HepG2 (cell line): ENCODE measurements at regions not wholly inside any gene's neighbourhood (a gene's known extent, or its start where the extent isn't known, plus 50 kb on each side); places are given as distances from the start of the nearest gene placed in this dataset.

ENCODE experiments used
- ATAC-seq: fragments of 200-7000 bp; cut with Tn5 transposase; 3 replicates; pipeline ENCODE4 v1.9.1; 2020; ENCODE audit warnings: mild to moderate bottlenecking, moderate library complexity
- BruUV-seq: library from RNA; stranded (reverse); fragments of 400-500 nt; replicated peaks from 2 replicates; lab custom pipeline; 2021; lab: Mats Ljungman, UMichigan
- CTCF ChIA-PET: fragments of 300-600 bp; formaldehyde crosslinking; extraction: SDS; loops from one replicate; lab custom pipeline; 2021; ENCODE audit warnings: low total read pairs, inconsistent platforms, low intra/inter-chr PET ratio; lab: Yijun Ruan, JAX
- POLR2A ChIA-PET: fragments of 350-600 bp; sonication (Branson Sonifier 250); formaldehyde crosslinking; loops from one replicate; lab custom pipeline; 2020; ENCODE audit warnings: antibody characterized with exemption, inconsistent platforms; lab: Yijun Ruan, JAX
- DNase-seq: peaks from one replicate; pipeline ENCODE4 v3.0.0-alpha.2; 2015; ENCODE audit warnings: low spot score
- FAIRE-seq: peaks from 3 replicates; lab custom pipeline; 2011; peaks lifted over from hg19 to GRCh38; lab: Jason Lieb, UNC
- H2AFZ ChIP-seq: one replicate; pipeline ENCODE4 v1.6.1; 2011; ENCODE audit warnings: low read length, inconsistent platforms
- H3K27ac ChIP-seq: fragments of 300-600 bp; 3 replicates; pipeline ENCODE4 v1.8.0; 2011; ENCODE audit warnings: mixed run types, mild to moderate bottlenecking, mixed read lengths, low read length, inconsistent platforms; ENCODE audit not compliant: insufficient read depth; ENCODE audit errors: extremely low read length
- H3K27me3 ChIP-seq, 2 experiments: fragments of 200-600 bp in 1 of 2; 2 replicates in 1 of 2; 3 replicates in 1 of 2; pipeline versions ENCODE4 v1.6.0 to v1.8.0; 2011; ENCODE audit warnings: low read length in 2 of 2, mild to moderate bottlenecking in 2 of 2, moderate library complexity in 2 of 2, inconsistent platforms in 1 of 2; ENCODE audit not compliant: insufficient read depth in 2 of 2, control insufficient read depth in 1 of 2
- H3K36me3 ChIP-seq, 2 experiments: fragments of 200-600 bp in 1 of 2; replicated peaks in 1 of 2; 2 replicates in 1 of 2; 3 replicates in 1 of 2; pipeline versions ENCODE4 v1.5.1 to v1.8.0; 2011; ENCODE audit warnings: low read length in 2 of 2, inconsistent platforms in 1 of 2; ENCODE audit not compliant: insufficient read depth in 2 of 2, control insufficient read depth in 1 of 2
- H3K4me1 ChIP-seq: 2 replicates; pipeline ENCODE4 v1.5.1; 2012; ENCODE audit warnings: low read length, inconsistent platforms; ENCODE audit not compliant: insufficient read depth
- H3K4me2 ChIP-seq: 2 replicates; pipeline ENCODE4 v1.6.0; 2011; ENCODE audit warnings: low read depth, low read length, inconsistent platforms
- H3K4me3 ChIP-seq, 3 experiments: fragments of 200-600 bp in 1 of 3; sonication (generic), shearing (Covaris generic) in 1 of 3; replicated peaks in 1 of 3; 2 replicates each; pipeline ENCODE4 v1.5.1; 2011 to 2016; ENCODE audit warnings: low read length in 3 of 3, inconsistent platforms in 2 of 3, low read depth in 2 of 3, mild to moderate bottlenecking in 2 of 3, control low read depth in 1 of 3, mixed read lengths in 1 of 3; ENCODE audit not compliant: insufficient read depth in 1 of 3
- H3K79me2 ChIP-seq: one replicate; pipeline ENCODE4 v1.6.1; 2011; ENCODE audit warnings: low read length, inconsistent platforms; ENCODE audit not compliant: insufficient read depth
- H3K9ac ChIP-seq: 2 replicates; pipeline ENCODE4 v1.6.0; 2011; ENCODE audit warnings: mild to moderate bottlenecking, low read depth, low read length, inconsistent platforms; ENCODE audit not compliant: insufficient read depth
- H3K9me3 ChIP-seq: 2 replicates; pipeline ENCODE4 v1.5.1; 2012; ENCODE audit warnings: mild to moderate bottlenecking, low read length
- H4K20me1 ChIP-seq: 2 replicates; pipeline ENCODE4 v1.6.0; 2011; ENCODE audit warnings: inconsistent platforms, mild to moderate bottlenecking, low read length, moderate library complexity; ENCODE audit not compliant: insufficient read depth
- GLI4 ChIP-seq: sonication (generic); formaldehyde crosslinking; IDR thresholded peaks from 2 replicates; pipeline ENCODE4 v1.5.1; 2020; ENCODE audit warnings: missing genetic modification reagents, mild to moderate bottlenecking, moderate library complexity, borderline replicate concordance
- NFE2L1 ChIP-seq: sonication (generic); formaldehyde crosslinking; IDR thresholded peaks from 2 replicates; pipeline ENCODE4 v1.4.0; 2020; ENCODE audit warnings: missing genetic modification reagents, mild to moderate bottlenecking, borderline replicate concordance
- SRSF9 ChIP-seq: fragments of 200-400 bp; formaldehyde crosslinking; IDR thresholded peaks from 2 replicates; pipeline ENCODE4 v1.6.1; 2018; ENCODE audit warnings: borderline replicate concordance, mild to moderate bottlenecking, low read depth, low read length; ENCODE audit not compliant: insufficient read depth, poor library complexity, severe bottlenecking
- ZBTB8A ChIP-seq: sonication (generic); formaldehyde crosslinking; IDR thresholded peaks from 2 replicates; pipeline ENCODE4 v1.4.0; 2020; ENCODE audit warnings: mild to moderate bottlenecking, low read depth, missing genetic modification reagents, borderline replicate concordance
- ZNF354B ChIP-seq: sonication (generic); formaldehyde crosslinking; IDR thresholded peaks from 2 replicates; pipeline ENCODE4 v1.8.0; 2022; ENCODE audit warnings: mild to moderate bottlenecking, missing genetic modification reagents
- ZNF724P ChIP-seq: sonication (generic); formaldehyde crosslinking; IDR thresholded peaks from 2 replicates; pipeline ENCODE4 v1.8.0; 2022; ENCODE audit warnings: missing genetic modification reagents, borderline replicate concordance
- ZNF761 ChIP-seq: sonication (generic); formaldehyde crosslinking; conservative IDR thresholded peaks from 2 replicates; pipeline ENCODE4 v1.4.0; 2020; ENCODE audit warnings: mild to moderate bottlenecking, missing genetic modification reagents
- WGBS: methylation state at CpG from one replicate; pipeline ENCODE4 v1.1.6; 2017; ENCODE audit warnings: low lambda C conversion rate; 5-methylcytosine and 5-hydroxymethylcytosine counted together
- in situ Hi-C: cut with HindIII; loops from 2 replicates; pipeline ENCODE4 v1.10.0; 2017; ENCODE audit warnings: low pct_unique_long_range_greater_than_20kb; ENCODE audit not compliant: extremely low pct_ligation_motif_present
- intact Hi-C: fragments of 100-400 bp; cut with micrococcal nuclease; formaldehyde crosslinking; loops from one replicate; pipeline ENCODE4 v1.10.0; 2022; ENCODE audit not compliant: unreplicated experiment
- TF ChIP-seq, protein P1 (sequence below): sonication (generic); formaldehyde crosslinking; IDR thresholded peaks from 2 replicates; pipeline ENCODE4 v1.5.0; 2020; ENCODE audit warnings: missing genetic modification reagents
- TF ChIP-seq, protein P2 (sequence below): sonication (generic); formaldehyde crosslinking; IDR thresholded peaks from 2 replicates; pipeline ENCODE4 v1.5.0; 2020; ENCODE audit warnings: mild to moderate bottlenecking, missing genetic modification reagents, borderline replicate concordance
- TF ChIP-seq, protein P3 (sequence below): sonication (generic); formaldehyde crosslinking; IDR thresholded peaks from 2 replicates; pipeline ENCODE4 v1.9.0; 2021; ENCODE audit warnings: missing genetic modification reagents, mild to moderate bottlenecking, borderline replicate concordance
- TF ChIP-seq, protein P4 (sequence below): sonication (generic); formaldehyde crosslinking; IDR thresholded peaks from 2 replicates; pipeline ENCODE4 v1.4.0; 2020; ENCODE audit warnings: missing genetic modification reagents, low read depth, mild to moderate bottlenecking, borderline replicate concordance

DNA sequence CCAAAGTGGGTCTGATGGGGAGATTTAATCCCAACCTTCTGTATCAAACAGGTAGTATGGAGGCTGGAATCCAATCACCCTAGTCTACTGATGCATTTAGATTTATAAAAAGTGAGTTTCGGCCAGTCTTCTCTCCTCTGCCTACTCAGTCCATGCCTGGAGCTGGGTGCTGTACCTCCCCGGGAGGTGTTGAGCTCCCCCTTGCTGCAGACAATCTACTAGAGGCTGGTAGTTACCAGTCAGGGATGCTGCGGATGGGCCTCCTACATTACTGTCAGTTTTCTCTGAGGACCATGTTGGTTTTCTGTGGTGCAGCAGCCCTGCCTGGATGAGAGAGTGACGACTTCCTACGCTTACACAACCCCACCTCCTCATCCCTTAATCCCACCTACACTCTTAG is 118.6 kb upstream of the CELF4 start (continued):
- no peak for TF ChIP-seq GLI4

DNA sequence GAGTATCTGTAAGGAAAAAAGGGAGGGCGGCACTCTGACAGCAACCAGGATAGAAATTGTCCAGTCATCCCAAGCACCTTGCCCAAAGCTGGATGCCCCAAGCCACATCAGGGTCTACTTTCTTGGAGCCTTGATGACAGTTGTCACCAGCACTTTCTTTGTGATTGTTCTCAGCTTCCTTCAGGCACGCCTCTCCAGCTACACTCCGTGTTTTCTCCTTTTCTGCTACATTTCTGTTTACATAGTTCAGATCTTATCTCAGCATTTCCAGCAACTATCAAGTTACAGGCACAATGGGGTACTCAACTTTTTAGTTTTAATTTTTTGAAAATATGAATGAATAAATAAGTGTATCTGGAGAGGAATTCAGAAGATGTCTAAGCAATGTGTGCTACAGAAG is 115.3 kb upstream of the CELF4 start:
- H4K20me1 ChIP-seq: no peaks in the 10 kb centered on the region
- no peaks in the 10 kb centered on the region for H3K4me1 ChIP-seq
- H3K9me3 ChIP-seq: no peaks in the 10 kb centered on the region
- peaks cover 0 to 4% of the 10 kb centered on the region in 2 experiments; a peak in 1 of 5 replicates for H3K27me3 ChIP-seq
- H3K27ac ChIP-seq: no peak overlapping the region
- DNase-seq (no peak), ATAC-seq (no peak), FAIRE-seq (no peak)
- intact Hi-C loops: loop anchor here (1.0 kb wide), 1 partner anchor 29 kb away; no protein-coding TSS in a partner anchor
- no peak overlapping the region for H3K4me2 ChIP-seq
- BruUV-seq: no TSS peak
- in situ Hi-C loops: no loop called here
- ChIA-PET POLR2A (no interaction called here), CTCF (no interaction called here)
- no peak overlapping the region for H3K4me3 ChIP-seq
- H3K9ac ChIP-seq: no peak overlapping the region
- H3K79me2 ChIP-seq: no peaks in the 10 kb centered on the region
- H2AFZ ChIP-seq: no peak overlapping the region
- WGBS: 18% methylated on average over 3 of the region's 3 CpGs
- H3K36me3 ChIP-seq: no peaks in the 10 kb centered on the region
- TF ChIP-seq, protein P1, sequence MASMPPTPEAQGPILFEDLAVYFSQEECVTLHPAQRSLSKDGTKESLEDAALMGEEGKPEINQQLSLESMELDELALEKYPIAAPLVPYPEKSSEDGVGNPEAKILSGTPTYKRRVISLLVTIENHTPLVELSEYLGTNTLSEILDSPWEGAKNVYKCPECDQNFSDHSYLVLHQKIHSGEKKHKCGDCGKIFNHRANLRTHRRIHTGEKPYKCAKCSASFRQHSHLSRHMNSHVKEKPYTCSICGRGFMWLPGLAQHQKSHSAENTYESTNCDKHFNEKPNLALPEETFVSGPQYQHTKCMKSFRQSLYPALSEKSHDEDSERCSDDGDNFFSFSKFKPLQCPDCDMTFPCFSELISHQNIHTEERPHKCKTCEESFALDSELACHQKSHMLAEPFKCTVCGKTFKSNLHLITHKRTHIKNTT: no peak
- TF ChIP-seq ZNF761 (CRISPR knock-in tag) (no peak), ZBTB8A (CRISPR knock-in tag) (no peak), SRSF9 (no peak), ZNF354B (CRISPR knock-in tag) (no peak), NFE2L1 (no peak), ZNF724P (CRISPR knock-in tag) (no peak)
- TF ChIP-seq, protein P2, sequence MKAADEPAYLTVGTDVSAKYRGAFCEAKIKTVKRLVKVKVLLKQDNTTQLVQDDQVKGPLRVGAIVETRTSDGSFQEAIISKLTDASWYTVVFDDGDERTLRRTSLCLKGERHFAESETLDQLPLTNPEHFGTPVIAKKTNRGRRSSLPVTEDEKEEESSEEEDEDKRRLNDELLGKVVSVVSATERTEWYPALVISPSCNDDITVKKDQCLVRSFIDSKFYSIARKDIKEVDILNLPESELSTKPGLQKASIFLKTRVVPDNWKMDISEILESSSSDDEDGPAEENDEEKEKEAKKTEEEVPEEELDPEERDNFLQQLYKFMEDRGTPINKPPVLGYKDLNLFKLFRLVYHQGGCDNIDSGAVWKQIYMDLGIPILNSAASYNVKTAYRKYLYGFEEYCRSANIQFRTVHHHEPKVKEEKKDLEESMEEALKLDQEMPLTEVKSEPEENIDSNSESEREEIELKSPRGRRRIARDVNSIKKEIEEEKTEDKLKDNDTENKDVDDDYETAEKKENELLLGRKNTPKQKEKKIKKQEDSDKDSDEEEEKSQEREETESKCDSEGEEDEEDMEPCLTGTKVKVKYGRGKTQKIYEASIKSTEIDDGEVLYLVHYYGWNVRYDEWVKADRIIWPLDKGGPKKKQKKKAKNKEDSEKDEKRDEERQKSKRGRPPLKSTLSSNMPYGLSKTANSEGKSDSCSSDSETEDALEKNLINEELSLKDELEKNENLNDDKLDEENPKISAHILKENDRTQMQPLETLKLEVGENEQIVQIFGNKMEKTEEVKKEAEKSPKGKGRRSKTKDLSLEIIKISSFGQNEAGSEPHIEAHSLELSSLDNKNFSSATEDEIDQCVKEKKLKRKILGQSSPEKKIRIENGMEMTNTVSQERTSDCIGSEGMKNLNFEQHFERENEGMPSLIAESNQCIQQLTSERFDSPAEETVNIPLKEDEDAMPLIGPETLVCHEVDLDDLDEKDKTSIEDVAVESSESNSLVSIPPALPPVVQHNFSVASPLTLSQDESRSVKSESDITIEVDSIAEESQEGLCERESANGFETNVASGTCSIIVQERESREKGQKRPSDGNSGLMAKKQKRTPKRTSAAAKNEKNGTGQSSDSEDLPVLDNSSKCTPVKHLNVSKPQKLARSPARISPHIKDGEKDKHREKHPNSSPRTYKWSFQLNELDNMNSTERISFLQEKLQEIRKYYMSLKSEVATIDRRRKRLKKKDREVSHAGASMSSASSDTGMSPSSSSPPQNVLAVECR (CRISPR knock-in tag): no peak
- TF ChIP-seq, protein P3, sequence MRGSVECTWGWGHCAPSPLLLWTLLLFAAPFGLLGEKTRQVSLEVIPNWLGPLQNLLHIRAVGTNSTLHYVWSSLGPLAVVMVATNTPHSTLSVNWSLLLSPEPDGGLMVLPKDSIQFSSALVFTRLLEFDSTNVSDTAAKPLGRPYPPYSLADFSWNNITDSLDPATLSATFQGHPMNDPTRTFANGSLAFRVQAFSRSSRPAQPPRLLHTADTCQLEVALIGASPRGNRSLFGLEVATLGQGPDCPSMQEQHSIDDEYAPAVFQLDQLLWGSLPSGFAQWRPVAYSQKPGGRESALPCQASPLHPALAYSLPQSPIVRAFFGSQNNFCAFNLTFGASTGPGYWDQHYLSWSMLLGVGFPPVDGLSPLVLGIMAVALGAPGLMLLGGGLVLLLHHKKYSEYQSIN (CRISPR knock-in tag): no peak
- TF ChIP-seq, protein P4, sequence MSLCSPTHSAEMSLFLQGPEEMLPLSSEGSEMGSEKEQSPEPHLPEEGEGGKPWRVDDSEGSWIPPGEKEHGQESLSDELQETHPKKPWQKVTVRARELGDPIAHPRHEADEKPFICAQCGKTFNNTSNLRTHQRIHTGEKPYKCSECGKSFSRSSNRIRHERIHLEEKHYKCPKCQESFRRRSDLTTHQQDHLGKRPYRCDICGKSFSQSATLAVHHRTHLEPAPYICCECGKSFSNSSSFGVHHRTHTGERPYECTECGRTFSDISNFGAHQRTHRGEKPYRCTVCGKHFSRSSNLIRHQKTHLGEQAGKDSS (CRISPR knock-in tag): no peak
